Ovary (tissue), 7 donors: ENCODE measurements at regions not wholly inside any gene's neighbourhood (a gene's known extent, or its start where the extent isn't known, plus 50 kb on each side); places are given as distances from the start of the nearest gene placed in this dataset.

Experiments used
- DNase-seq, 5 donors: peaks; one replicate each; pipeline ENCODE4 v3.0.0-alpha.2; 2019 to 2020
- H3K27ac ChIP-seq, 2 donors: fragments of 200-600 bp; one replicate each; pipeline versions ENCODE4 v1.5.1 to v1.8.0; 2019 to 2022
- H3K27me3 ChIP-seq: fragments of 200-600 bp; one replicate; pipeline ENCODE4 v1.8.0; 2022
- H3K36me3 ChIP-seq: fragments of 200-600 bp; sonication (generic); one replicate; pipeline ENCODE4 v1.5.1; 2019
- H3K4me1 ChIP-seq: one replicate; pipeline ENCODE4 v1.8.1; 2013; ENCODE audit warnings: mild to moderate bottlenecking, moderate library complexity; ENCODE audit not compliant: insufficient read depth
- H3K4me3 ChIP-seq: fragments of 200-600 bp; sonication (generic); one replicate; pipeline ENCODE4 v1.5.1; 2017
- H3K9me3 ChIP-seq, 2 donors: fragments of 200-600 bp in 1 of 2; sonication (generic) in 1 of 2; one replicate each; pipeline versions ENCODE4 v1.5.1 to v1.8.1; 2013 to 2019; ENCODE audit warnings: mild to moderate bottlenecking in 1 of 2, moderate library complexity in 1 of 2
- EP300 ChIP-seq: sonication (generic); formaldehyde crosslinking; IDR thresholded peaks from one replicate; pipeline ENCODE4 v1.6.1; 2017; ENCODE audit warnings: antibody characterized with exemption
- POLR2A ChIP-seq: fragments of 450-650 bp; IDR thresholded peaks from one replicate; pipeline ENCODE4 v1.6.1; 2017; ENCODE audit warnings: antibody characterized with exemption, mild to moderate bottlenecking, moderate library complexity
- WGBS, 3 donors: extraction: QIAGEN DNeasy Blood & Tissue Kit in 1 of 3; methylation state at CpG; one replicate each; pipeline versions ENCODE4 v1.1.5 to v1.1.7; 2013 to 2017; 5-methylcytosine and 5-hydroxymethylcytosine counted together
- intact Hi-C, 4 donors: fragments of 100-400 bp; cut with DNase I; formaldehyde crosslinking; loops; one replicate each; pipeline versions ENCODE4 v1.11.0 to v1.15.1; 2022 to 2023
- TF ChIP-seq, protein P1 (sequence below), 3 donors: fragments of 450-650 bp in 2 of 3; fragments of 200-600 bp in 1 of 3; IDR thresholded peaks; one replicate each; pipeline versions ENCODE4 v1.5.1 to v1.8.0; 2016 to 2022; ENCODE audit warnings: antibody characterized with exemption in 3 of 3, mild to moderate bottlenecking in 1 of 3
- donor health status: DM: no; HTN: no; CAD: no; lungs with moderate emphysema.
- donor health status: DM: no; HTN: no; CAD: no.
- donor health status: Bipolar disorder and iron deficiency.
- donor health status: DM: no; HTN: no; CAD: no.
- donor health status: DM: yes; HTN: yes; CAD: no.

GRCh38 chr3:152998591-152998990, 163.4 kb upstream of the RAP2B start:
- H3K4me3 ChIP-seq, result no peak overlapping the region
- 82 to 85% (median 84%) methylated on average over 4 of the region's 4 CpGs for WGBS, 3 donors
- intact Hi-C loops, result no loop called here
- no peaks in the 10 kb centered on the region for H3K27me3 ChIP-seq
- no peak for DNase-seq
- no peaks in the 10 kb centered on the region for H3K4me1 ChIP-seq
- H3K27ac ChIP-seq, result no peak overlapping the region
- no peaks in the 10 kb centered on the region for H3K9me3 ChIP-seq
- no peak for TF ChIP-seq EP300
- TF ChIP-seq, protein P1, sequence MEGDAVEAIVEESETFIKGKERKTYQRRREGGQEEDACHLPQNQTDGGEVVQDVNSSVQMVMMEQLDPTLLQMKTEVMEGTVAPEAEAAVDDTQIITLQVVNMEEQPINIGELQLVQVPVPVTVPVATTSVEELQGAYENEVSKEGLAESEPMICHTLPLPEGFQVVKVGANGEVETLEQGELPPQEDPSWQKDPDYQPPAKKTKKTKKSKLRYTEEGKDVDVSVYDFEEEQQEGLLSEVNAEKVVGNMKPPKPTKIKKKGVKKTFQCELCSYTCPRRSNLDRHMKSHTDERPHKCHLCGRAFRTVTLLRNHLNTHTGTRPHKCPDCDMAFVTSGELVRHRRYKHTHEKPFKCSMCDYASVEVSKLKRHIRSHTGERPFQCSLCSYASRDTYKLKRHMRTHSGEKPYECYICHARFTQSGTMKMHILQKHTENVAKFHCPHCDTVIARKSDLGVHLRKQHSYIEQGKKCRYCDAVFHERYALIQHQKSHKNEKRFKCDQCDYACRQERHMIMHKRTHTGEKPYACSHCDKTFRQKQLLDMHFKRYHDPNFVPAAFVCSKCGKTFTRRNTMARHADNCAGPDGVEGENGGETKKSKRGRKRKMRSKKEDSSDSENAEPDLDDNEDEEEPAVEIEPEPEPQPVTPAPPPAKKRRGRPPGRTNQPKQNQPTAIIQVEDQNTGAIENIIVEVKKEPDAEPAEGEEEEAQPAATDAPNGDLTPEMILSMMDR (IDR thresholded peaks at IDR 0.05), result no peak
- TF ChIP-seq POLR2A, result no peak
- H3K36me3 ChIP-seq, result no peaks in the 10 kb centered on the region

DNA sequence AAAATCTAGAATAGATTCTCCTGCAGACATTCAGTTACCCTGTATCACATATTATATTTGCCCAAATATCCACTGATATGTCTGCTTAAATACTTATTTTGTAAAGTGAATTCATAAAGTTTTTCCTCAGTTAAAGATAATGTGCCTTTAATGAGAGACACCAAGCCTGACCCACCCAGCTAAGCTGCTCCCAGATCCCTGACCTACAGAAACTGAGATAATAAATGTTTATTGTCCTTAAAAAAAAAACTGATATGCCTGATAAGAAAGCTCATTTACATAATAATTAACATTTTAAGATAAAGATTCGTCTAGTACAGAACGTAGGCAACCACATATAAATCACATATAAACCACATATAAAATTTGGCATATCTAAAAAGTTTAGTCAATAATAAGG, 161.7 kb upstream of the RAP2B start:
- Histone ChIP-seq H3K4me3 (no peak overlapping the region), H3K27ac (no peak overlapping the region), H3K27me3 (no peaks in the 10 kb centered on the region), H3K36me3 (no peaks in the 10 kb centered on the region), H3K4me1 (no peaks in the 10 kb centered on the region), H3K9me3 (no peaks in the 10 kb centered on the region)
- no peak for TF ChIP-seq EP300
- TF ChIP-seq, protein P1 (IDR thresholded peaks at IDR 0.05), result no peak
- intact Hi-C loops, result no loop called here
- no peak for DNase-seq
- WGBS, 3 donors, result 67 to 87% (median 80%) methylated on average over 2 of the region's 2 CpGs

DNA sequence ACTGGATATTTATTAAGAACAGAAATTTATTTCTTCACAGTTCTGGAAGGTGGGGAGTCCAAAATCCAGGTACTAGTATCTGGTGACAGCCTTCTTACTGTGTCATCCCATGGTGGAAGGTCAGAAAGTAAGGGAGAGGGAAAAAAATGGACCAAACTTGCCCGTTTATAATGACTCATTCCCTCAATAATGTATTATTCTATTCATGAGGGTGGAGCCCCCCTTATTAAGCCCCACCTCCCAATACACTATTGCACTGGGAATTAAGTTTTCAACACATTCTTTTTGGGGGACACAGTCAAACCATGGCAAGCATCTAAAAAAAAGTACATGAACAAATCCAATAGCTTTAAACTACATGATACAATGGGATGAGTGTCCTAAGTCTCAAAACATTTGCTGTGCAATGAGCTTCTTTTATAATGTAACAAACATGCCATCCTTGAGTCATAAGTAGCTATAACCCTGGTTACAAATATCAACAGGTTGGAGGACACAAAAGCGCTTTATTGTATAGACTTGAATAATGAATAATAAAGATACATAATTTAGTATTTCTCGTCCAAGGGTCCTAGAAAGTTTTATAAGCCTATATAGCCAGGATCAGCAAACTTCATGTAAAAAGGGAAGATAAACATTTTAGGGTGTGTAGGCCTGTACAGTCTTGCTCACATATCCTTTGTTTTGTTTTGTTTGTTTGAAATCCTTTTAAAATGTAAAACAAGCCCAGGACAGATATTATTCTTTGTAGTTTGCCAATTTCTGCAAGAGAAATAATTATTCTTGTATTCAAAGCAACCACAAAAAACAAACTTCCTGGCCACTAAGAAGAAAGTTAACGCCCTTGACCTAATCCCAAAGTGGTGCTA, 160.6 kb upstream of the RAP2B start:
- Histone ChIP-seq H3K27ac (no peak overlapping the region), H3K9me3 (no peaks in the 10 kb centered on the region), H3K36me3 (no peaks in the 10 kb centered on the region), H3K4me3 (no peak overlapping the region), H3K27me3 (no peaks in the 10 kb centered on the region), H3K4me1 (no peaks in the 10 kb centered on the region)
- TF ChIP-seq EP300 (no peak), POLR2A (no peak)
- TF ChIP-seq, protein P1 (IDR thresholded peaks at IDR 0.05), result no peak
- intact Hi-C loops, result no loop called here
- no peak for DNase-seq
- 42 to 53% (median 45%) methylated on average over 4 of the region's 4 CpGs for WGBS, 3 donors

DNA sequence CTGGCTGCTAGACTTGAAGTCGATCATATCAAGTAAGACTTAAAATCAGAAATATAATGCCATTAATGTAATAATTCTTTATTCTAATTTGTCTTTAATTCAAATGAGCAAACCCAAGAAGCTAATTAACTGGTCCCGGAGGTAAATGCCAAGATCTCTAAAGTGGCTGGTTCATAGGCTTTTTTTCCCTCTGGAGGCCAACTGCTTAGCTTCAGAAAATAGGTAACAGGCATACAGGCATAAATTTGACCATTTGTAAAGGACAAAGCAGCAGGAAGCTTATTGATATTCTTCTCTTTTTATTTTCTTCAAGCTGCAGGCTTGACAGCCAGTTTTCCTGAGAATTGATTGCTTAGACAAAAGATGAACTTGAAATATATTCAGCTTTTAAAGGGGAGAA, 158.6 kb upstream of the RAP2B start:
- Histone ChIP-seq H3K27me3 (no peaks in the 10 kb centered on the region), H3K4me1 (no peaks in the 10 kb centered on the region), H3K36me3 (no peaks in the 10 kb centered on the region), H3K27ac (no peak overlapping the region), H3K9me3 (no peaks in the 10 kb centered on the region), H3K4me3 (no peak overlapping the region)
- TF ChIP-seq POLR2A (no peak), EP300 (no peak)
- TF ChIP-seq, protein P1 (IDR thresholded peaks at IDR 0.05), result no peak
- no peak for DNase-seq
- WGBS, 3 donors, result 68 to 83% (median 73%) methylated on average over 2 of the region's 2 CpGs
- intact Hi-C loops, result no loop called here
